Testis (tissue), 2 donors: ENCODE measurements at regions not wholly inside any gene's neighbourhood (a gene's known extent, or its start where the extent isn't known, plus 50 kb on each side); places are given as distances from the start of the nearest gene placed in this dataset.

Source experiments
- CTCF ChIP-seq, 3 experiments: fragments of 450-650 bp in 2 of 3; fragments of 200-600 bp in 1 of 3; sonication (generic) in 1 of 3; IDR thresholded peaks; one replicate each; pipeline ENCODE4 v1.5.1; 2016 to 2019; ENCODE audit warnings: antibody characterized with exemption in 3 of 3, mild to moderate bottlenecking in 2 of 3, moderate library complexity in 1 of 3
- POLR2A ChIP-seq: fragments of 450-650 bp; IDR thresholded peaks from one replicate; pipeline ENCODE4 v1.6.1; 2017; ENCODE audit warnings: antibody characterized with exemption, mild to moderate bottlenecking, moderate library complexity

- TF ChIP-seq CTCF (IDR thresholded peaks at IDR 0.05) (no peak), POLR2A (no peak)
These were observed 106.5 kb upstream of the TIAM2 start for GRCh38 chr6:154888421-154889295.
